ENCODE measurements at regions not wholly inside any gene's neighbourhood (a gene's known extent, or its start where the extent isn't known, plus 50 kb on each side); places are given as distances from the start of the nearest gene placed in this dataset.

GRCh38 chr22:22988785-22989184, 81.5 kb upstream of the GNAZ start:
- TF ChIP-seq MYC (IDR thresholded peaks at IDR 0.05; ENCODE audit: low read depth, low read length): no peak
- no peak for TF ChIP-seq POLR2A (IDR thresholded peaks at IDR 0.05; ENCODE audit: extremely low read depth, insufficient read length)
